ACC112 (cell line): ENCODE measurements at regions not wholly inside any gene's neighbourhood (a gene's known extent, or its start where the extent isn't known, plus 50 kb on each side); places are given as distances from the start of the nearest gene placed in this dataset.
"Not testable (repeated sequence)": the region's sequence is repeated elsewhere in the genome, so short reads cannot be mapped to it uniquely, and the experiment has no call there.

Experiments
- H2AFZ ChIP-seq: fragments of 200-600 bp; sonication (generic); one replicate; pipeline ENCODE4 v1.6.0; 2017; ENCODE audit warnings: antibody characterized with exemption, low read length; ENCODE audit not compliant: unreplicated experiment
- H3K27ac ChIP-seq: fragments of 200-600 bp; sonication (generic); 2 replicates; pipeline ENCODE4 v1.5.1; 2014; ENCODE audit warnings: low read depth, mild to moderate bottlenecking, antibody characterized with exemption, low read length, moderate library complexity
- H3K27me3 ChIP-seq: fragments of 200-600 bp; sonication (generic); 2 replicates; pipeline ENCODE4 v1.6.1; 2014; ENCODE audit warnings: mild to moderate bottlenecking, antibody characterized with exemption, low read length, moderate library complexity, mixed read lengths; ENCODE audit not compliant: insufficient read depth
- H3K36me3 ChIP-seq: fragments of 200-600 bp; sonication (generic); 2 replicates; pipeline ENCODE4 v1.6.1; 2016; ENCODE audit warnings: mild to moderate bottlenecking, antibody characterized with exemption, low read length, moderate library complexity, mixed read lengths; ENCODE audit not compliant: insufficient read depth
- H3K4me1 ChIP-seq: fragments of 200-600 bp; sonication (generic); one replicate; pipeline ENCODE4 v1.6.1; 2016; ENCODE audit warnings: low read length, mixed read lengths; ENCODE audit not compliant: insufficient read depth, unreplicated experiment, control insufficient read depth
- H3K4me3 ChIP-seq: fragments of 200-600 bp; sonication (generic); 2 replicates; pipeline ENCODE4 v1.5.1; 2014; ENCODE audit warnings: mild to moderate bottlenecking, low read depth, low read length
- H3K79me2 ChIP-seq: fragments of 200-600 bp; sonication (generic); one replicate; pipeline ENCODE4 v1.6.0; 2016; ENCODE audit warnings: low read length; ENCODE audit not compliant: control insufficient read depth, unreplicated experiment, insufficient read depth

DNA sequence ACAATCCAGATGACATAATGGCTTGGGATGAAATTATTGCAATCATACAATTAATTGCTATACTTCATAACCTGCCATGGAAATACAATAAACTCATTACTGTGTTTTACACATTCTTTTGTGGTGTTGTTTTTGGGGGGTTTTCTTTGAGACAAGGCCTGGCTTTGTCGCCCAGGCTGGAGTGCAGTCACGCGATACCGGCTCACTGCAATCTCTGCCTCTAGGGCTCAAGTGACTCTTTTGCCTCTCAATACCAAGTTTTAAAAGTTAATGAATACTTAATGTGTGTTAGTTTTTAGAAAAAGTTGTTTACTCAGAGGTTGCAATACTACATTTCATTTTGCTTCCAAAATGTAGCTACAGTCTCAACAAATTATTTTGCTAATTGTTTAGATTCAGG lies 598.4 kb downstream of the CHSY3 start:
- H3K27ac ChIP-seq, result no peak overlapping the region
- no peaks in the 10 kb centered on the region for H3K27me3 ChIP-seq
- no peaks in the 10 kb centered on the region for H3K4me1 ChIP-seq
- no peak overlapping the region for H2AFZ ChIP-seq
- no peak overlapping the region for H3K4me3 ChIP-seq
- no peaks in the 10 kb centered on the region for H3K79me2 ChIP-seq
- no peaks in the 10 kb centered on the region for H3K36me3 ChIP-seq

DNA sequence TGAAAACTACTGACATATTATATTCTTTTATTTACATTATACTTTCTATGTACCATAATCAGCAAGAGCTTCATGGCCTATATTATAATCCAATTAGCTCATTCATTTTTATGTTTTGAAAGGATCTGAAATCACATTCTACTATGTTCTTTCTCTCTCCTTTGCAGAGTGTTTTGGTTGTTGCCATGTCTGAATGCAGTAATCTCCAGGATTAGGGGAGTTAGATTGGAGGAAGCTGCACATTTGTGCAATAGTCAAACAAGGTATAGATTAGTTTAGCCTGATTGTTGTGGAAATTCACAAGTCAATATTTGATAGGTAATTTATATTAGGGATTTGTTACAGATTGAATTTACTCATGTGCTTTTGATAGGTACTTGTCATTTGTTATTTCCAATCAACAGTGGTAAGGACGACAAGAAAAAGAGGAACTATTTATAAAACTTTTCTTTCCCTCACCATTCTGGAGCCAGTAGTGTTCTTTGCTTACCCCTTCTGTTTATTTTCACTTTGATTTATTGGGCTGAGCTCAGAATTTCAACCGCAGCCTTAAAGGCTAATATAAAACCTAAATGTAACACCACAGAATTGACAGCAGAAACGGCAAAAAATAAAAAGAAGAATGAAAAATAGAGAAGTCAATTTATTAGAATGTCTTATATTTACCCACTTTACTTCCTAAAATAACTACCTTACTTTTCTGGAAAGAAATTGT lies 597.0 kb downstream of the CHSY3 start:
- H3K27me3 ChIP-seq, result no peaks in the 10 kb centered on the region
- H3K79me2 ChIP-seq, result no peaks in the 10 kb centered on the region
- no peaks in the 10 kb centered on the region for H3K36me3 ChIP-seq
- no peak overlapping the region for H3K4me3 ChIP-seq
- H3K4me1 ChIP-seq, result no peaks in the 10 kb centered on the region
- peak overlapping the region; percentile 42 for H2AFZ ChIP-seq
- no peak overlapping the region for H3K27ac ChIP-seq

DNA sequence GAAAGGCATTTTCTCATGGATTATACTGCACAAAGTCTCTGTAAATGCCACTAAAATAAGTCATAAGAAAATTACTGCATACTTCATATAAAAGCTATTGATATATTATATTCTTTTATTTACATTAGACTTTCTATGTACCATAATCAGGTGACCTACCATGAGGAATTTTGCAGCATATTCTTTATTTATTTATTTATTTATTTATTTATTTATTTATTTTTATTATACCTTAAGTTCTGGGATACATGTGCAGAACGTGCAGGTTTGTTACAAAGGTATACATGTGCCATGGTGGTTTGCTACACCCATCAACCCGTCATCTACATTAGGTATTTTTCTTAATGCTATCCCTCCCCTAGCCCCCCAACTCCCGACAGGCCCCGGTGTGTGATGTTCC lies 596.2 kb downstream of the CHSY3 start:
- H3K4me1 ChIP-seq, H2AFZ ChIP-seq, H3K36me3 ChIP-seq, H3K79me2 ChIP-seq, H3K27me3 ChIP-seq, H3K27ac ChIP-seq, H3K4me3 ChIP-seq: not testable (repeated sequence)

DNA sequence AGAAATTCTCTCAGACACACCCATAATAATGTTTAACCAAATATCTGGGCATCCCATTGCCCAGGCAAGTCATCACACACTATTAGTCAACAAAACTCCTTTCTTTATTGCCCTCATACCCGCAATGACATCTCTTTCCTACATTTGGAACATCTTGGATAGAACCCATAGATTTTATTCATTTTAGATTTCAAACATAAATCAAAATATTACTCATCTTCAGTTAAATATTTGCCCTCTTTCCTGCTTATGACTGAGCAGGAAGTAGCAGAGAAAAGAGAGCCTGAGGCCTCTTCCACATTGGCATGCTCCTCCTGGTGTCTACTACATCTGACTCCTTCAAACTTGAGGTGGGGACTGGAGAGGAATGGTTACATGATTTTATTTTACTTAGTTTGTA lies 592.0 kb downstream of the CHSY3 start:
- no peaks in the 10 kb centered on the region for H3K4me1 ChIP-seq
- no peaks in the 10 kb centered on the region for H3K27me3 ChIP-seq
- no peaks in the 10 kb centered on the region for H3K36me3 ChIP-seq
- H3K79me2 ChIP-seq, result no peaks in the 10 kb centered on the region
- H3K27ac ChIP-seq, result no peak overlapping the region
- peak overlapping the region; percentile 36 for H2AFZ ChIP-seq
- no peak overlapping the region for H3K4me3 ChIP-seq

DNA sequence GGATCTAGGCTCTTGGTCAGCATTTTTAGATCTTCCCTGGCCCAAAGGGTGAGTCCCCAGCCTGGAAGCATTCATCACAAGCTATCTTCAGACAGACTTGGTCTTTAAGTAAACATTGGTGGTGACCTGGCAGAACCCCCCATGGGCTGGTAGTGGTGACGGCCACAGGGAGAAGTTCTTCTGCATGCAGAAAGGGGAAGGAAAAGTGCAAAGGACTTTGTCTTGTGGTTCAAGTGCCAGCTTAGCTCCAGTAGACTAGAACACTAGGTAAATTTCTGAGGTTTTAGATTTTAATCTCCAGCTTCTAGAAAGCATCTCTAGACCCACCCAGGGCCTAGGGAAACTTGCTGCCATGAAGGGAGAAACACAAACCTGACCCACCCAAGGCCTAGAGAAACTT lies 584.0 kb downstream of the CHSY3 start:
- no peak overlapping the region for H3K27ac ChIP-seq
- no peaks in the 10 kb centered on the region for H3K79me2 ChIP-seq
- H3K4me3 ChIP-seq, result no peak overlapping the region
- H3K4me1 ChIP-seq, result no peaks in the 10 kb centered on the region
- no peak overlapping the region for H2AFZ ChIP-seq
- H3K36me3 ChIP-seq, result no peaks in the 10 kb centered on the region
- H3K27me3 ChIP-seq, result no peaks in the 10 kb centered on the region

DNA sequence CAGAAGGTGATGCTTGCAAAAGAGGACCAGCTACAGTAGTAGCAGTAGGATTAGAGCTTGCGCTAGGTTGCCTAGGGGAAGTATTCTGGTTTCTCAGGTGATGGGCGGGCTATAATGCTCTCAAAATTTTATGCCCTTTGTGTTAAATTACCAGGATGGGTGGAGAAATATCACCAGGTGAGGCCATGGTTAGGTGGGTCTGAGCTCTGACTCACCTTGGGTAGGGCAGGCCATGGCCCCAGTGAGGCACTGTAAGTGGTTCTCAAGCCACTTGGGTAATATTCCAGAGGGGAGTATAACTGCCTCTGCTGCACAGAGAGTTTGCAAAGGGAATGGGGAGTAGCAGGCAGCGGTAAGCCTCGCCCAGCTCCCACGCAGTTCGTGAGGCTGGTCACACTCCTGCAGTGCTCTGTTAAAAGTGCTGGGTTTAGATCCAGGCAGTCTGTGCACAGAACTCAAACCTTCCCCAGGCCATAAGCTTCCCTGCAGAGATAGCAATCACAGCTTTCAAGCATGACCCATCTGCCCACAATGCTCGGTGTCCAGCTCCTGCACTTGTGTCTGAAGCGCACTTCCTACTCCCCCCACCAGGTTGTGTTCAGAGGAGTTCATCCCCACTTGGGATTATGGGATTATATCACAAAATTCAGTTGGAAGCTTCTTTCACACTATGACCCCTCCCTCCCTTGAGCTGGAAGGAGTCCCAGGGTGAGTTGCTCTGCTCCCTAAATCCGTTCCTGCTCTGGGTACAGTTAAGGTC lies 575.0 kb downstream of the CHSY3 start:
- Histone ChIP-seq H3K36me3 (no peaks in the 10 kb centered on the region; the same call in 1 of the 2 replicates), H3K27me3 (no peaks in the 10 kb centered on the region), H3K4me1 (no peaks in the 10 kb centered on the region), H3K79me2 (no peaks in the 10 kb centered on the region), H2AFZ (no peak overlapping the region), H3K4me3 (no peak overlapping the region), H3K27ac (no peak overlapping the region)

DNA sequence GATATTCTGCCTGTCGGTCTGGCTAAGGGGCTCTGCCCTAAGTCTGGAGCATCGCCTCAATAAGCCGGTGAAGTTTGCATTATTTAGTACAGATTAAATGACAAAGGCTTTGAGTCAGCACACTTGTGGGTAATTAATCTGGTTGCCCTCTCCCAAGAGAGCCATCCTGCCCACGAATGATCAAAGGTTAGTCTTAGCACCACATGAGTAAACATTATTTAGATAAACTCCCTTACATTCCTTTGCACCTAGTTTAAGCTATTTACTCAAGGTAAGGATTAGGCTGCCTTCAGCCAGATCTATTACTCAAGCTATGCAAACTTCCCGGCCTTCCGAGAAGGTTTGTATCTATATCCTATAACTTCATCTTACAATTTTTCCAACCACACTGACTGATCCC lies 572.1 kb downstream of the CHSY3 start:
- no peaks in the 10 kb centered on the region; the same call in 1 of the 2 replicates for H3K36me3 ChIP-seq
- no peak overlapping the region for H3K4me3 ChIP-seq
- no peaks in the 10 kb centered on the region for H3K27me3 ChIP-seq
- no peaks in the 10 kb centered on the region for H3K79me2 ChIP-seq
- H3K4me1 ChIP-seq, result no peaks in the 10 kb centered on the region
- H3K27ac ChIP-seq, result no peak overlapping the region
- no peak overlapping the region for H2AFZ ChIP-seq

DNA sequence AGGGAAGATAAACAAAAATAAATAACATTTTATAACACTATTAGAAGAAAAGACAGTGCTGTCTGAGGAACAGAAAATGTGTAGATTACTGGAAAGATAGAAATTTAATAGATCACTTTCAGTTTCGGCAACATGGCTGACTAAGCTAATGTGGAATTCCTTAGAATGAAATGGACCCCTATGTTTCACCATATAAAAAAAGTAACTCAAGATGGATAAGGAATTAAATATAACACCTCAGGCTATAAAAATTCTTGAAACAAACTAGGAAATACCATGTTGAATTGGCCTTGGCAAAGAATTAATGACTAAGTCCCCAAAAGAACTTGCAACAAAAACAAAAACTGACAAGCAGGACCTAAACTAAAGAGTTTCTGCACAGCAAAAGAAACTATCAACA lies 558.3 kb downstream of the CHSY3 start:
- Histone ChIP-seq H3K4me3 (no peak overlapping the region), H3K27me3 (no peaks in the 10 kb centered on the region), H3K36me3 (no peaks in the 10 kb centered on the region), H2AFZ (no peak overlapping the region), H3K79me2 (no peaks in the 10 kb centered on the region), H3K27ac (no peak overlapping the region), H3K4me1 (no peaks in the 10 kb centered on the region)

DNA sequence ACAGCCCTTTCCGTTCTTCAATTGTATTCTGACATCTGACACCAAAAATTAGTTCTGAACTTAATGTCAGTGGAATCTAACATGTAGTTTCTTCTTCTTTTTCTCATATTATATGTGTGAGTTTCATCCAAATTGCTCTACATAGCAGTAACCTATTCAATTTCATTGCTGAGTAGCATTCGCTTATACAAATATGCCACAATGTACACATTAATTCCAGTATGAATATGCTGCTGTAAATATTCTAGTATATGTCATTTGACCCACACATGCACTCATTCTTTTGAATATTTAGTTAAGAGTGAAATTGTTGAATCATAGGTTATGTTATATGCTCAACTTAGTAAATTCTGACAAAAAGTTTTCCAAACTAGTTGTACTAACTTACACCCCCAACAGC lies 550.9 kb downstream of the CHSY3 start:
- Histone ChIP-seq H3K27ac (no peak overlapping the region), H3K4me1 (no peaks in the 10 kb centered on the region), H3K36me3 (no peaks in the 10 kb centered on the region), H2AFZ (no peak overlapping the region), H3K79me2 (no peaks in the 10 kb centered on the region), H3K27me3 (no peaks in the 10 kb centered on the region), H3K4me3 (no peak overlapping the region)

DNA sequence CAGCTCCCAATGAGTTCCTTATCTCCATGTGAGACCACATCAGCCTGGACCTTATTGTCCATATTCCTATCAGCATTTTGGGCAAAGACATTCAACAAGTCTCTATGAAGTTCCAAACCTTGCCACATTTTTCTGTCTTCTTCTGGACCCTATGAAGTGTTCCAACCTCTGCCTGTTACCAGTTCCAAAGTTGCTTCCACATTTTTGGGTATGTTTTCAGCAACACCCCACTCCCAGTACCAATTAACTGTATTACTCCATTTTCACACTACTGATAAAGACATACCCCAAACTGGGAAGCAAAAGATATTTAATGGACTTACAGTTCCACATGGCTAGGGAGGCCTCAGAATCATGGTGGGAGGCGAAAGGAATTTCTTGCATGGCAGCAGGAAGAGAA lies 548.5 kb downstream of the CHSY3 start:
- H3K27me3 ChIP-seq, result no peaks in the 10 kb centered on the region
- H2AFZ ChIP-seq, result no peak overlapping the region
- H3K79me2 ChIP-seq, result no peaks in the 10 kb centered on the region
- H3K4me3 ChIP-seq, result no peak overlapping the region
- no peak overlapping the region for H3K27ac ChIP-seq
- no peaks in the 10 kb centered on the region for H3K36me3 ChIP-seq
- H3K4me1 ChIP-seq, result no peaks in the 10 kb centered on the region

DNA sequence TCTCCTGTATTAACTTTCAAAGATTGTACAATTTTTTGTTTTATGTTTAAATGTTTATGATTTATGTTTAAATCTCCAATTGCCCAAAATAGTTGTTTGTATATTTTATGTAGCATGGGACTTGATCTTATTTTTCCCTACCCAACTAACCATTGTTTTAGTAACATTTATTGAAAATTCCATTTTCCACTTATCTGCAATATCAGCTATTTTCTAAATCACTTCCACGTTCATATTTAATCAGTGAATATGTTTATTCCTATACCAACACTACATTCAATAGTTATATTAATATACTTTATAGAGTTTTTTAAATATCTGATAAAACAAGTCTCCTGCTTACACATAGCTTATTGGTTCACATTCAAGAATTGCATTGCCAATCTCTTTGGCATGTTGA lies 532.2 kb downstream of the CHSY3 start:
- Histone ChIP-seq H3K4me1 (no peaks in the 10 kb centered on the region), H2AFZ (no peak overlapping the region)

More for the DNA sequence above, 532.2 kb downstream of the CHSY3 start:
- Histone ChIP-seq H3K4me3 (no peak overlapping the region), H3K27me3 (no peaks in the 10 kb centered on the region), H3K36me3 (no peaks in the 10 kb centered on the region), H3K79me2 (no peaks in the 10 kb centered on the region), H3K27ac (no peak overlapping the region)
